ENCODE measurements at regions not wholly inside any gene's neighbourhood (a gene's known extent, or its start where the extent isn't known, plus 50 kb on each side); places are given as distances from the start of the nearest gene placed in this dataset.

- Mint-ChIP-seq H3K36me3 (ENCODE audit: low read depth) (no peaks in the 10 kb centered on the region), H3K9me3 (no peaks in the 10 kb centered on the region), H3K4me1 (ENCODE audit: low read depth) (peaks cover 19% of the 10 kb centered on the region), H3K27ac (no peak overlapping the region), H3K27me3 (no peaks in the 10 kb centered on the region), H3K4me3 (no peak overlapping the region)
- Histone ChIP-seq H3K4me1 (ENCODE audit: insufficient read depth, low read length) (peaks cover 2% of the 10 kb centered on the region), H3K4me3 (ENCODE audit: low read length) (no peak overlapping the region), H3K27me3 (ENCODE audit: control insufficient read depth in 1 of 2, insufficient read depth in 2 of 2, low read length in 2 of 2) (no peaks in the 10 kb centered on the region), H3K9me3 (ENCODE audit: control insufficient read depth in 1 of 2, insufficient read depth in 1 of 2, low read length in 2 of 2) (no peaks in the 10 kb centered on the region), H3K36me3 (ENCODE audit: insufficient read depth, low read length) (no peaks in the 10 kb centered on the region), H3K27ac (ENCODE audit: low read depth in 1 of 2, low read length in 2 of 2) (no peak overlapping the region)
- POLR2A ChIA-PET = no interaction called here
- no peak for DNase-seq
- intact Hi-C loops (cut with DNase I, micrococcal nuclease) = no loop called here
- ATAC-seq (ENCODE audit: poor library complexity) = no peak
- CTCF ChIA-PET = no interaction called here
- no peak for TF ChIP-seq CTCF (IDR thresholded peaks at IDR 0.05)
These were observed 203.7 kb upstream of the C1orf87 start for GRCh38 chr1:60277269-60277668.

GRCh38 chr1:60274422-60275290 lies 201.1 kb upstream of the C1orf87 start:
- Mint-ChIP-seq H3K9me3 (no peaks in the 10 kb centered on the region), H3K27ac (no peak overlapping the region), H3K4me1 (ENCODE audit: low read depth) (no peaks in the 10 kb centered on the region), H3K27me3 (no peaks in the 10 kb centered on the region), H3K36me3 (ENCODE audit: low read depth) (no peaks in the 10 kb centered on the region), H3K4me3 (no peak overlapping the region)
- no peak for DNase-seq
- H3K4me3 ChIP-seq (ENCODE audit: low read length) = no peak overlapping the region
- POLR2A ChIA-PET = no interaction called here
- H3K27me3 ChIP-seq (ENCODE audit: control insufficient read depth in 1 of 2, insufficient read depth in 2 of 2, low read length in 2 of 2) = no peaks in the 10 kb centered on the region
- no peak overlapping the region for H3K27ac ChIP-seq (ENCODE audit: low read depth in 1 of 2, low read length in 2 of 2)
- TF ChIP-seq CTCF (IDR thresholded peaks at IDR 0.05) = no peak
- H3K9me3 ChIP-seq (ENCODE audit: control insufficient read depth in 1 of 2, insufficient read depth in 1 of 2, low read length in 2 of 2) = peaks cover 0 to 4% of the 10 kb centered on the region in 2 experiments
- ATAC-seq (ENCODE audit: poor library complexity) = no peak
- no peaks in the 10 kb centered on the region for H3K4me1 ChIP-seq (ENCODE audit: insufficient read depth, low read length)
- H3K36me3 ChIP-seq (ENCODE audit: insufficient read depth, low read length) = no peaks in the 10 kb centered on the region
- CTCF ChIA-PET = no interaction called here
- intact Hi-C loops (cut with DNase I, micrococcal nuclease) = no loop called here

GRCh38 chr1:60273185-60273584 lies 199.6 kb upstream of the C1orf87 start:
- Histone ChIP-seq H3K4me3 (ENCODE audit: low read length) (no peak overlapping the region), H3K27me3 (ENCODE audit: control insufficient read depth in 1 of 2, insufficient read depth in 2 of 2, low read length in 2 of 2) (no peaks in the 10 kb centered on the region), H3K27ac (ENCODE audit: low read depth in 1 of 2, low read length in 2 of 2) (no peak overlapping the region), H3K9me3 (ENCODE audit: control insufficient read depth in 1 of 2, insufficient read depth in 1 of 2, low read length in 2 of 2) (peaks cover 0 to 4% of the 10 kb centered on the region in 2 experiments), H3K36me3 (ENCODE audit: insufficient read depth, low read length) (no peaks in the 10 kb centered on the region), H3K4me1 (ENCODE audit: insufficient read depth, low read length) (no peaks in the 10 kb centered on the region)
- ATAC-seq (ENCODE audit: poor library complexity) (no peak), DNase-seq (no peak)
- H3K9me3 Mint-ChIP-seq = no peaks in the 10 kb centered on the region
- no peak overlapping the region for H3K27ac Mint-ChIP-seq
- ChIA-PET CTCF (no interaction called here), POLR2A (no interaction called here)
- TF ChIP-seq CTCF (IDR thresholded peaks at IDR 0.05) = no peak
- H3K27me3 Mint-ChIP-seq = no peaks in the 10 kb centered on the region
- H3K4me1 Mint-ChIP-seq (ENCODE audit: low read depth) = no peaks in the 10 kb centered on the region
- intact Hi-C loops (cut with DNase I, micrococcal nuclease) = no loop called here
- no peak overlapping the region for H3K4me3 Mint-ChIP-seq
- H3K36me3 Mint-ChIP-seq (ENCODE audit: low read depth) = no peaks in the 10 kb centered on the region

Data from CD4-positive, alpha-beta T cell (primary cell).